Heart left ventricle (tissue), 16 donors: ENCODE measurements at regions not wholly inside any gene's neighbourhood (a gene's known extent, or its start where the extent isn't known, plus 50 kb on each side); places are given as distances from the start of the nearest gene placed in this dataset.

Source experiments
- ATAC-seq, 4 donors: fragments of 200-7000 bp; cut with Tn5 transposase; one replicate each; pipeline ENCODE4 v1.9.1; 2020 to 2022; ENCODE audit warnings: moderate library complexity in 4 of 4, mild to moderate bottlenecking in 3 of 4, moderate number of reproducible peaks in 1 of 4
- DNase-seq, 5 donors: peaks; one replicate each; pipeline ENCODE4 v3.0.0-alpha.2; 2020
- H3K27ac ChIP-seq, 12 donors: fragments of 200-600 bp; sonication (generic) in 4 of 12; one replicate each; pipeline versions ENCODE4 v1.5.0 to v1.8.0; 2016 to 2022; ENCODE audit warnings: mild to moderate bottlenecking in 2 of 12
- H3K27me3 ChIP-seq, 9 donors: fragments of 200-600 bp; sonication (generic) in 2 of 9; one replicate each; pipeline versions ENCODE4 v1.5.1 to v1.8.0; 2016 to 2022; ENCODE audit warnings: mild to moderate bottlenecking in 3 of 9
- H3K36me3 ChIP-seq, 9 donors: fragments of 200-600 bp; sonication (generic) in 2 of 9; one replicate each; pipeline versions ENCODE4 v1.5.0 to v1.8.0; 2018 to 2022; ENCODE audit warnings: mild to moderate bottlenecking in 2 of 9
- H3K4me1 ChIP-seq, 12 donors: fragments of 200-600 bp; sonication (generic) in 4 of 12; one replicate each; pipeline versions ENCODE4 v1.5.0 to v1.8.0; 2016 to 2022; ENCODE audit warnings: mild to moderate bottlenecking in 3 of 12
- H3K4me3 ChIP-seq, 12 donors: fragments of 200-600 bp; sonication (generic) in 4 of 12; one replicate each; pipeline versions ENCODE4 v1.5.0 to v1.8.0; 2017 to 2022; ENCODE audit warnings: mild to moderate bottlenecking in 9 of 12, moderate library complexity in 4 of 12
- H3K9me3 ChIP-seq, 12 donors: fragments of 200-600 bp; sonication (generic) in 4 of 12; one replicate each; pipeline versions ENCODE4 v1.5.0 to v1.8.0; 2016 to 2022; ENCODE audit warnings: mild to moderate bottlenecking in 1 of 12
- CTCF ChIP-seq, 12 donors: fragments of 200-600 bp; sonication (generic) in 4 of 12; IDR thresholded peaks; one replicate each; pipeline versions ENCODE4 v1.5.0 to v1.8.0; 2018 to 2022; ENCODE audit warnings: antibody characterized with exemption in 12 of 12, mild to moderate bottlenecking in 5 of 12
- POLR2A ChIP-seq, 2 donors: fragments of 450-650 bp; IDR thresholded peaks; one replicate each; pipeline ENCODE4 v1.6.1; 2017; ENCODE audit warnings: antibody characterized with exemption in 2 of 2, mild to moderate bottlenecking in 2 of 2, moderate library complexity in 2 of 2
- WGBS, 4 donors: extraction: QIAGEN DNeasy Blood & Tissue Kit in 2 of 4; methylation state at CpG; one replicate each; pipeline versions ENCODE4 v1.1.5 to v1.1.7; 2013 to 2018; 5-methylcytosine and 5-hydroxymethylcytosine counted together
- intact Hi-C, 10 donors: fragments of 100-400 bp; cut with DNase I; formaldehyde crosslinking; loops; one replicate each; pipeline versions ENCODE4 v1.11.1 to v1.14.2; 2022
- donor health status: ischemic (EF 13 %, LVEDD 7.1; RV severe dilation, severe dysfunction).
- donor health status: healthy with polysubstance abuse.
- donor health status: DM: no; HTN: yes; CAD: no.
- donor health status: DM: no; HTN: no; CAD: no.
- donor health status: ischemic (EF 25% LVEDD 6.9; RV normal size, moderate dysfunction).
- donor health status: ischemic (EF 25% LVEDD 5.7; RV mildly dilated, moderate dysfunction).
- donor health status: healthy.
- donor health status: DM: yes; HTN: yes; CAD: no.
- donor health status: ischemic (EF 35%, LVEDD 5.7; RV mildly dilated, moderate dysfunction).
- donor health status: nonischemic (EF 11% LVEDD 7.7; RV severe dilation, severe dysfunction).
- donor health status: DM: yes; HTN: yes; CAD: no.
- donor health status: PGD.
- donor health status: ischemic (EF 29% LVEDD 5.4; RV normal size, mild dysfunction).
- donor health status: nonischemic (EF 23%, LVEDD 6.1; RV moderate dilation, normal function).

DNA sequence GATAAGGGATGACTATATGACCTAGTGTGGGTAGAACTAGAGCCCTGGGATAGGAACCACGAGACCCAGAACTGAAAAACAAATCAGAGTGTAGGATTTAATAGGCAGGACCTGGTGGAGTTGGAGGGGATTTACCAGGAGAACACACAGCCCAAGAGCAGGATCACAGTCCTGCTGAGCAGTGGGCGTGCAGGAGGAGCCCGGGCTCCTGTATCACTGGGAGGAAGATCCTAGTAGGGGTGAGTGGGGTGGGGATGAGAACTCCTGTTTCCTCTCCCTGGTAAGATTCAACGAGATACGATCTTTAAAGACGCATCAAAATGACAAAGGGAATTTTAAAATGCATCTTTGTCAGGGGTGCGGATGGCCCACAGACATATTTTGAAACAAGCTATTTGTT lies 220.1 kb downstream of the GALC start:
- Histone ChIP-seq H3K4me1 (no peaks in the 10 kb centered on the region), H3K36me3 (no peaks in the 10 kb centered on the region), H3K27ac (no peak overlapping the region), H3K9me3 (peaks cover 0 to 9% (median 0%) of the 10 kb centered on the region in 12 donors), H3K27me3 (no peaks in the 10 kb centered on the region), H3K4me3 (no peak overlapping the region)
- intact Hi-C loops: no loop called here
- DNase-seq (no peak), ATAC-seq (no peak)
- no peak for TF ChIP-seq POLR2A (IDR thresholded peaks at IDR 0.05)
- no peak for TF ChIP-seq CTCF (IDR thresholded peaks at IDR 0.05)
- 63 to 73% (median 68%) methylated on average over 7 of the region's 7 CpGs for WGBS, 4 donors

GRCh38 chr14:87767567-87767901 lies 225.4 kb downstream of the GALC start:
- no peaks in the 10 kb centered on the region for H3K4me1 ChIP-seq
- H3K36me3 ChIP-seq: no peaks in the 10 kb centered on the region
- H3K27me3 ChIP-seq: no peaks in the 10 kb centered on the region
- TF ChIP-seq POLR2A (IDR thresholded peaks at IDR 0.05) (no peak), CTCF (IDR thresholded peaks at IDR 0.05) (no peak)
- DNase-seq (no peak), ATAC-seq (no peak)
- no peak overlapping the region for H3K4me3 ChIP-seq
- peaks cover 0 to 11% (median 0%) of the 10 kb centered on the region in 12 donors for H3K9me3 ChIP-seq
- WGBS, 4 donors: 87 to 93% (median 90%) methylated on average over 2 of the region's 2 CpGs
- no peak overlapping the region for H3K27ac ChIP-seq
- intact Hi-C loops: no loop called here

DNA sequence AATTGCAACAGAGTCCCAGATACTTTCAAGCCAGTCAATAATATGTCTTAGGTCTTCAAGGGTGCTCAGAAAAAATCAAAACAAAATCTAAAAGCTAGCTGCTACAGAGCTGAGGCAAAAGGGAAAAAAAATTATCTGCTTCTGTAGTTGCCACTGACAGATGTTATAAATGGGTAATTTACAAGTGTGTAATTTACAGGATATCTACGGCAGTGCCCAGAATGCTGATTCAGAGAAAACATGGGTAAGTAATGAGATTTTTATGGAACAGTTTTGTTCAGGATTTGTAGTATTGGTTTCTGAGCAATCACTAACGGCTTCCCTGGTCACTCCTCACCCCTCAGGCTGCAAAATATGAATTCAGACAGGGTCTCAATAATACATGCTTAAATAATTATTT lies 234.1 kb downstream of the GALC start:
- no peaks in the 10 kb centered on the region for H3K4me1 ChIP-seq
- H3K27me3 ChIP-seq: no peaks in the 10 kb centered on the region
- H3K36me3 ChIP-seq: no peaks in the 10 kb centered on the region
- H3K9me3 ChIP-seq: peaks cover 0 to 14% (median 0%) of the 10 kb centered on the region in 12 donors
- WGBS, 4 donors: 63 to 71% (median 69%) methylated on average over 2 of the region's 2 CpGs
- DNase-seq (no peak), ATAC-seq (no peak)
- no peak overlapping the region for H3K27ac ChIP-seq
- no peak overlapping the region for H3K4me3 ChIP-seq
- no peak for TF ChIP-seq POLR2A (IDR thresholded peaks at IDR 0.05)
- no peak for TF ChIP-seq CTCF (IDR thresholded peaks at IDR 0.05)
- intact Hi-C loops: no loop called here

DNA sequence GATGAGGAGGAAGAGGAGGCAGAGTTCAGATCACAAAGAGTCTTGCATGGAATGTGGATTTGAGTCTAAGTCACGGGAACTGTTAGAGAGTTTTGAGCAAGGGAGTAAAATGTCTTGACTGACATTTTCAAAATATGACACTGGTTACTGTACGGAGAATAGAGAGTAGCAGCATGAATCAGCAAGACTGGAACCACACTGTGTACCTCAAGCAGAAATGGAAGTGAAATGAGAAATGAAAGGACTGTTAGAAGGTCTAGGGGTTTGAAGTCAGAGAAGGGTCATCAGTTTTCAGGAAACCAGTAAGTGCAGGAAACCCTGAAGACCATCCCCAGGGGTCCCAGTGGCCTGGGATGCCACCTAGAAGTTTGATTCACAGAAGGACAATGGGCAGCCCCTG lies 236.3 kb downstream of the GALC start:
- Histone ChIP-seq H3K4me3 (no peak overlapping the region), H3K4me1 (no peaks in the 10 kb centered on the region), H3K27me3 (no peaks in the 10 kb centered on the region), H3K9me3 (no peaks in the 10 kb centered on the region), H3K36me3 (no peaks in the 10 kb centered on the region), H3K27ac (no peak overlapping the region)
- ATAC-seq (no peak), DNase-seq (no peak)
- WGBS, 4 donors: 77 to 92% (median 86%) methylated on average over 2 of the region's 2 CpGs
- no peak for TF ChIP-seq CTCF (IDR thresholded peaks at IDR 0.05)
- TF ChIP-seq POLR2A (IDR thresholded peaks at IDR 0.05): no peak
- intact Hi-C loops: no loop called here
